Loucy (cell line): ENCODE measurements at regions not wholly inside any gene's neighbourhood (a gene's known extent, or its start where the extent isn't known, plus 50 kb on each side); places are given as distances from the start of the nearest gene placed in this dataset.

Experiments
- H2AFZ ChIP-seq: fragments of 200-600 bp; sonication (generic); 2 replicates; pipeline ENCODE4 v1.6.0; 2016; ENCODE audit warnings: antibody characterized with exemption, mild to moderate bottlenecking, low read length, moderate library complexity
- H3F3A ChIP-seq: fragments of 200-600 bp; 2 replicates; pipeline ENCODE4 v1.6.0; 2016; ENCODE audit warnings: antibody characterized with exemption, low read depth, mild to moderate bottlenecking
- H3K27me3 ChIP-seq: fragments of 200-600 bp; sonication (generic); 2 replicates; pipeline ENCODE4 v1.6.1; 2014; ENCODE audit warnings: low read length, mild to moderate bottlenecking; ENCODE audit not compliant: insufficient read depth, poor library complexity, severe bottlenecking
- H3K36me3 ChIP-seq: fragments of 200-600 bp; sonication (generic); 2 replicates; pipeline ENCODE4 v1.6.1; 2016; ENCODE audit warnings: low read length; ENCODE audit not compliant: insufficient read depth
- H3K4me1 ChIP-seq: fragments of 200-600 bp; sonication (generic); 2 replicates; pipeline ENCODE4 v1.5.1; 2014; ENCODE audit warnings: low read length, mild to moderate bottlenecking; ENCODE audit not compliant: insufficient read depth, poor library complexity, severe bottlenecking
- H3K4me2 ChIP-seq: fragments of 200-600 bp; sonication (generic); 2 replicates; pipeline ENCODE4 v1.6.0; 2014; ENCODE audit warnings: antibody characterized with exemption, low read length, low read depth, mild to moderate bottlenecking; ENCODE audit not compliant: poor library complexity, severe bottlenecking
- H3K4me3 ChIP-seq: fragments of 200-600 bp; sonication (generic); 2 replicates; pipeline ENCODE4 v1.5.1; 2014; ENCODE audit warnings: low read length, mild to moderate bottlenecking, mixed read lengths; ENCODE audit not compliant: poor library complexity, severe bottlenecking
- H3K79me2 ChIP-seq: fragments of 200-600 bp; sonication (generic); 2 replicates; pipeline ENCODE4 v1.6.1; 2014; ENCODE audit warnings: low read length; ENCODE audit not compliant: insufficient read depth
- H3K9ac ChIP-seq: fragments of 200-600 bp; sonication (generic); 2 replicates; pipeline ENCODE4 v1.6.0; 2014; ENCODE audit warnings: mild to moderate bottlenecking, low read depth, low read length, moderate library complexity; ENCODE audit not compliant: poor library complexity, severe bottlenecking
- H3K9me2 ChIP-seq: fragments of 200-600 bp; sonication (generic); replicated peaks from 2 replicates; pipeline ENCODE4 v1.6.1; 2016; ENCODE audit warnings: low read depth, low read length, mixed read lengths
- H3K9me3 ChIP-seq: fragments of 200-600 bp; sonication (generic); 2 replicates; pipeline ENCODE4 v1.6.1; 2014; ENCODE audit warnings: mild to moderate bottlenecking, antibody characterized with exemption, low read length, low read depth; ENCODE audit not compliant: insufficient read depth
- H4K20me1 ChIP-seq: fragments of 200-600 bp; sonication (generic); 2 replicates; pipeline ENCODE4 v1.6.0; 2014; ENCODE audit warnings: antibody characterized with exemption, low read length, mild to moderate bottlenecking; ENCODE audit not compliant: insufficient read depth, poor library complexity, severe bottlenecking
- CTCF ChIP-seq: fragments of 200-600 bp; sonication (generic); conservative IDR thresholded peaks from 2 replicates; pipeline ENCODE4 v1.5.1; 2014; ENCODE audit warnings: mild to moderate bottlenecking, antibody characterized with exemption, low read length
- EZH2phosphoT487 ChIP-seq: fragments of 200-600 bp; IDR thresholded peaks from 2 replicates; pipeline ENCODE4 v1.6.1; 2018; ENCODE audit warnings: antibody characterized with exemption, mild to moderate bottlenecking, moderate library complexity, borderline replicate concordance

DNA sequence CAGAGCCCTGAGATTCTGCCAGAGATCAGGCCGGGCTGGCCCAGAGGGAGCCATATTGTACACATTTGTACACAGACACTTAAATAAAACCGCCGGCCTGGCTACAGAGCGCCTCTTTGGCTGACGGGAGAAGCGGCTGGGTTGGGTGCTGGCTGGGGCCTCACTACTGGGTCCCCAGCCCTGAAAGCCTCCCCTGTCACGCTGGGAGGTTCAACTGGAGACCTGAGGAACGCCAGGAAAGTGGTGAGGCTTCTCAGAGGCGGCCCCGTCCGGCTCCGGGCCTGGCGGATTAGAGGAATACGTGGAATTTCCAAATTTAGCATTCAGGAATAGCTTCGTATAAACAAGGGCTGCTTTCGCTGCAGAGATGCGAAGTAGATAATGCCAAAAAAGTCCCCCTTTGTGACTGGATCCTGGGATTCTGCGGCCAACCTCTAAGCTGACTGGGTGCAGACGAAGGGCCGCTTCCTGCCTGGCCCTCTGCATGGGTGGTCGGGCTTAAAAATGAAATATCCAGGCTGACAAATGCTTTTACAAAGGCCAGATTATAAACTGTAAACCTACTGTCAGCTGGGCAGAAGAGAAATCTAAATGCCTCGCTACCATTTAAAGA lies 252.4 kb downstream of the IRF8 start:
- Histone ChIP-seq H3K4me1 (no peaks in the 10 kb centered on the region), H3K4me3 (no peak overlapping the region), H3K4me2 (no peak overlapping the region), H3F3A (no peaks in the 10 kb centered on the region), H3K9me2 (no peaks in the 10 kb centered on the region), H3K9ac (no peak overlapping the region), H3K79me2 (no peaks in the 10 kb centered on the region), H3K27me3 (no peaks in the 10 kb centered on the region), H4K20me1 (no peaks in the 10 kb centered on the region), H3K9me3 (no peaks in the 10 kb centered on the region; the same call in 1 of the 2 replicates), H2AFZ (no peak overlapping the region), H3K36me3 (no peaks in the 10 kb centered on the region)
- no peak for TF ChIP-seq CTCF
- no peak for TF ChIP-seq EZH2phosphoT487

- Histone ChIP-seq H3K9ac (no peak overlapping the region), H3K79me2 (no peaks in the 10 kb centered on the region)
- TF ChIP-seq EZH2phosphoT487 (no peak), CTCF (no peak)
Measured at GRCh38 chr16:86156155-86156554, 257.2 kb downstream of the IRF8 start.

DNA sequence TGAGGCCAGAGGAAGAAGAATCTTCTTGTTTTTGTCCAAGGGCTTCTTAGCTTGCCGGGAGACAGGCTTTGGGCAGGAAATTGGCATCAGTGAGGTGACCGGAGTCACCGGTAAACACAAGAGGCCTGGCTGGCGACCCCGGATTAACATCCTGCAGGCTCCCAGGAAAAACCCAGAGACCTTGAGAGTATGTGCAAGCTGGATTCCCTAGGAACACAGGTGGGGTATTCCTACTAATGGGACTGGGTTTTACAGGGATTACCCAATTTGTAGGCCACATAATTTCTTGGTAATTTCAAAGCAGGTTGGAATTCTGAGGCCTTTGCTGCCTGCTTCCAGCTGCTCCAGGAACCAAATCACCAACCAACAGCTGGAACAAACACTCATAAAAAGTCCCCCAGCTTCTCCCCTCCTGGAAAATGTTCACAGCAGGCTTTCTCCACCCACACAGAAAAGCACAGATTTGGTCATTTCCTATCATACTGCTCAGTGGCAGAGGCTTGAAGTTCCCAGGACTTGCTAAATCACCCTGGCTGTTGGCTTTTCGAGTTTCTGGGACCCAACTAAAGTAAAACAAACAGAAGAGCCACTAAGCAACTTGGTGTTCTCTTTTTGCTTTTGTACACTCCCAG lies 258.8 kb downstream of the IRF8 start:
- H3K9me3 ChIP-seq: no peaks in the 10 kb centered on the region
- H3F3A ChIP-seq: no peaks in the 10 kb centered on the region
- no peaks in the 10 kb centered on the region for H3K4me1 ChIP-seq
- H2AFZ ChIP-seq: no peak overlapping the region
- H4K20me1 ChIP-seq: no peaks in the 10 kb centered on the region
- H3K9ac ChIP-seq: no peak overlapping the region
- no peak overlapping the region for H3K4me2 ChIP-seq
- no peaks in the 10 kb centered on the region for H3K36me3 ChIP-seq
- no peak for TF ChIP-seq CTCF
- no peak for TF ChIP-seq EZH2phosphoT487
- no peaks in the 10 kb centered on the region for H3K9me2 ChIP-seq
- H3K27me3 ChIP-seq: no peaks in the 10 kb centered on the region
- H3K79me2 ChIP-seq: no peaks in the 10 kb centered on the region
- H3K4me3 ChIP-seq: no peak overlapping the region

More at GRCh38 chr16:86156155-86156554, 257.2 kb downstream of the IRF8 start:
- no peaks in the 10 kb centered on the region for H3K27me3 ChIP-seq
- no peaks in the 10 kb centered on the region for H3K4me1 ChIP-seq
- no peak overlapping the region for H3K4me3 ChIP-seq
- H3K36me3 ChIP-seq: no peaks in the 10 kb centered on the region
- no peak overlapping the region for H3K4me2 ChIP-seq
- no peaks in the 10 kb centered on the region for H4K20me1 ChIP-seq
- H3K9me3 ChIP-seq: no peaks in the 10 kb centered on the region; the same call in 1 of the 2 replicates
- no peaks in the 10 kb centered on the region for H3K9me2 ChIP-seq
- H3F3A ChIP-seq: no peaks in the 10 kb centered on the region
- H2AFZ ChIP-seq: no peak overlapping the region
